ENCODE measurements at regions not wholly inside any gene's neighbourhood (a gene's known extent, or its start where the extent isn't known, plus 50 kb on each side); places are given as distances from the start of the nearest gene placed in this dataset.
"Not testable (repeated sequence)": the region's sequence is repeated elsewhere in the genome, so short reads cannot be mapped to it uniquely, and the experiment has no call there.

DNA sequence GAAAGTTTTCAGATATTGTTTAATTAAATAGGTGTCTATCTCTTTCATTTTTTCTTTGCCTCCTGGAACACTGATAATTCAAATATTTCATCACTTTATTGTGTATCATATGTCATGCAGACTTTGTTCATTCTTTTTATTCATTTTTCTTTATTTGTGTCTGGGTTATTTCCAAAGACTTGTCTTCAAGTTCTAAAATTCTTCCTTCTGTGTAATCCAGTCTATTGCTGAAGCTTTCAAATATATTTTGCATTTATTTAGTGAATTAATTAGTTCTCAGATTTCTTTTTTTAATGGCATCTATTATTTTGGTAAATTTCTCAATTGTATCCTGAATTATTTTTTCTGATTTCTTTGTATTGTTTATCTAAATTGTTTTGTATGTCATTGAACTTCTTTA lies 70.1 kb downstream of the ZNF330 start:
- intact Hi-C loops (cut with micrococcal nuclease), result no loop called here

DNA sequence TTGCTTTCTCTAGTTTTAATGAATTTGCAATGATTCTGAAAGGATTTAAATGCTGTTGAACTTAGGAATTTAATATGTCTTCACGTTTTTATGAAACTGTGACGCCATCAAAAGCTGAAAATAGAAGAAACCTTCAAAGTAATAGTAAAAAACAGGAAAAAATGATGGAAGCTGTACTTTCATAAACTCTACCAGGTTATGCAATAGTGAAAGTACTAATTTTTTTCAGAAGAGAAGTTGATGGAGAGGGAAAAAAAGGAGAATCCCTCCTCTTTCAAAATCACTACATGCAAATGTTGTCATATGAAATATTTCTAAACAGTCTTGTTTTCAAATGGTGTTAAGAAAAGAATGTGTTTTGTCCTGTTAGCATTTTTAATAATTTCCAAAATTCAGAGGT lies 73.6 kb downstream of the ZNF330 start:
- intact Hi-C loops (cut with micrococcal nuclease), result no loop called here

DNA sequence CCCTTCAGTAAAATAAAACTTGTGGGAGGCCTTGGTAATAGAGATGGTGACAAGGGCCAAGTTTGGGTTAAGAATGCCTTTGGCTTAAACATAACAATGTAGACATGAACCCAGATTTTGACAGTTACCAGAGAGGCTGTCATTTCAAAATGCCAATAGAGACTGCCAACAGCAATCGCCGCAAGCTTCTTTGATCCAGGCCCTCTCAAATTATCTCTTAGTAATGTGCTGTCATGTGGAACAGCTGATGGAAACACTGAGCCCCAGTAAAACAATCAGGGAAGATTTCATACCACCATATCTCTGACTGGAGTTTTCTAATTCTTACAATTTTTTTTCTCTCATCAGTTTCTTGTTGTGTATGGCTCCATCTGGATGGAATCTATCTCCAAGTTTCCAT lies 80.5 kb downstream of the ZNF330 start:
- intact Hi-C loops (cut with micrococcal nuclease), result loop anchor here (10.0 kb wide), 1 partner anchor 824 kb away; no protein-coding TSS in a partner anchor

DNA sequence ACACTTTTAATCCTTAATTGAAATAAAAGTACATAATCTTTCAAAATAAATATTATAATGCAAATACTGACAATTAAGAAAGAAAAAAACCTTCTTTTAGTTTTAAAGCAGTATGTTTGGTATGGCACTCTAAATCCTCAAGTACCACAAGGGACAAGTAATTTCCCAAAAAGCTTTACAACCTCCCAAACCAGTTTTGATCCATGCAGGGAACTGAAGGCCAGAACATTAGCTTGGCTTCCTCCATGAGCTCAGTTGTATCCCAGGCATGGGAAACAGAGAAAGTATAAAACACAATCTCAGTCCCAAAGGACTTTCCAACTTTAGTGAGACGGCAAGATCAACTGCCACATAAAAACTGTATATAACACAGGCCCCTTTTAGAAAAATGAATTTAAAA lies 82.2 kb downstream of the ZNF330 start:
- intact Hi-C loops (cut with micrococcal nuclease), result loop anchor here (10.0 kb wide), 1 partner anchor 822 kb away; no protein-coding TSS in a partner anchor

DNA sequence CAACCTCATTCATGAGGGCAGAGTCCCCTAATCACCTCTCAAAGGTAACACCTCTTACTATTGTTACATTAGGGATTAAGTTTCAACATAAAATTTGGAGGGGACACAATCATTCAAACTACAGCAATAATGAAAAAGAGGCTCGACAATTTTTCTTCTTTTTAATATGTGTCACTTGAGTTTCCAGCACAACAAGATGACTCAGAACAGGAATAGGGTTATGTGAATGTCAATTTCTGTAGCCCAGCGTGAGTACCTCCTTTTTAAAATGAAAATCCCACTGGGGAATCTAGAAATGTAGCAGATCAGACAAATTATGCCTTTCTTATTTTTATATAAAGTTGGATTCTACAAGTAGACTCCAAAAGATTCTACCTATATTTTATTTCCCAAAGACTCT lies 83.7 kb downstream of the ZNF330 start:
- intact Hi-C loops (cut with micrococcal nuclease), result loop anchor here (10.0 kb wide), 1 partner anchor 820 kb away; no protein-coding TSS in a partner anchor

DNA sequence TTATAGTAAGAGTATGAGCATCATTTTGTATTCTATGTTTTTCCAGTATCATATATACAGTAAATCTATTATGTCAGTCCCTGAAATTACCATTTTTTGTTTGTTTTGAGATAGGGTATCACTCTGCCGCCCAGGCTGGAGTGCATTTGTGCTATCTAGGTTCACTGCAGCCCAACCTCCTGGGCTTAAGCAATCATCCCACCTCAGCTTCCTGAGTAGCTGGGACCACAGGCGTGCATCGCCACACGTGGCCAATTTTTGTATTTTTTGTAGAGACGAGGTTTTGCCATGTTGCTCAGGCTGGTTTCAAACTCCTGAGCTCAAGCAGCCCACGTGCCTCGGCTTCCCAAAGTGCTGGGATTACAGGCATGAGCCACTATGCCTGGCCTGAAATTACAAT lies 85.6 kb downstream of the ZNF330 start:
- intact Hi-C loops (cut with micrococcal nuclease), result loop anchor here (2.0 to 10.0 kb wide), 2 partner anchors 404 to 818 kb away; no protein-coding TSS in a partner anchor

DNA sequence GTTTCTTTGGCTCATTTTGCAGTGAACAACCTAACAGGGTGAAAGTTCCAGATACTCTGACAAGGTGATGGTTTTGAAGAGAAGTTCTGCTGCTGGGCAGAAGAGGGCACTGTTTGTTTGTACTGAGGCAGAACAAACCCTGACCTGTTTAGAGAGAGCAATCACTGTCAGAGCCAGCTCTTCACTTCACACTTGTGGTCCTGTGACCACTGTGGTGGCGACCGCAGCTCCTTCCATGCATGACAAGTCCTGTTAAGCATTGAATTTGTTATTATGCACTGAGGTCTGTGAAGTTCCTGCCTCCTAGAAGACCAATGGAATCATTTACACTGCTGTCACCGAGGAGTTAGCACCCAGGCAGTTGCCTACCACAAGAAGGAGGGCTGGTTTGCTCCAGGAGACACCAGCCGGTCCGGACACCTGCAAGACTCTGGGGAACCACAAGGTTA lies 86.6 kb downstream of the ZNF330 start:
- intact Hi-C loops (cut with micrococcal nuclease), result loop anchor here (2.0 to 10.0 kb wide), 2 partner anchors 404 to 818 kb away; no protein-coding TSS in a partner anchor

DNA sequence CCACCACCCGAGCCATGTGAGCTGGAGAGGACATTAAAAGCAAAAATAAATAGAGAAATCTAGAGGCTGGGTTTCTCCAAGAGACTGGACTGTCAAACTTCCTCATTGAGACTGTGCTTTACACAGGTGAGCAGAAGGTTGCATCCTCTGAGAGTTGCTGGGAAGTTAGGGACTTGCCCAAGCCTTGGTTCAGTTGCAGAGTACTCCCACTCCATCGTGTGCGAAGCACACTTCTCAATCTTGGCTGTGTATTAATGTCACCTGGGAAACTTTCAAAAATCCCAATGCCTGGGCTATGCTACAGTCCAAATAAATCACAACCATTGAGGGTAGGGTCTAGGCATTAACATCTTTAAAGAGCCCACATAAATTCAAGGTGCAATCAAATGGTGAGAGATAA lies 89.2 kb downstream of the ZNF330 start:
- intact Hi-C loops (cut with micrococcal nuclease), result loop anchor here (10.0 kb wide), 1 partner anchor 815 kb away; no protein-coding TSS in a partner anchor

DNA sequence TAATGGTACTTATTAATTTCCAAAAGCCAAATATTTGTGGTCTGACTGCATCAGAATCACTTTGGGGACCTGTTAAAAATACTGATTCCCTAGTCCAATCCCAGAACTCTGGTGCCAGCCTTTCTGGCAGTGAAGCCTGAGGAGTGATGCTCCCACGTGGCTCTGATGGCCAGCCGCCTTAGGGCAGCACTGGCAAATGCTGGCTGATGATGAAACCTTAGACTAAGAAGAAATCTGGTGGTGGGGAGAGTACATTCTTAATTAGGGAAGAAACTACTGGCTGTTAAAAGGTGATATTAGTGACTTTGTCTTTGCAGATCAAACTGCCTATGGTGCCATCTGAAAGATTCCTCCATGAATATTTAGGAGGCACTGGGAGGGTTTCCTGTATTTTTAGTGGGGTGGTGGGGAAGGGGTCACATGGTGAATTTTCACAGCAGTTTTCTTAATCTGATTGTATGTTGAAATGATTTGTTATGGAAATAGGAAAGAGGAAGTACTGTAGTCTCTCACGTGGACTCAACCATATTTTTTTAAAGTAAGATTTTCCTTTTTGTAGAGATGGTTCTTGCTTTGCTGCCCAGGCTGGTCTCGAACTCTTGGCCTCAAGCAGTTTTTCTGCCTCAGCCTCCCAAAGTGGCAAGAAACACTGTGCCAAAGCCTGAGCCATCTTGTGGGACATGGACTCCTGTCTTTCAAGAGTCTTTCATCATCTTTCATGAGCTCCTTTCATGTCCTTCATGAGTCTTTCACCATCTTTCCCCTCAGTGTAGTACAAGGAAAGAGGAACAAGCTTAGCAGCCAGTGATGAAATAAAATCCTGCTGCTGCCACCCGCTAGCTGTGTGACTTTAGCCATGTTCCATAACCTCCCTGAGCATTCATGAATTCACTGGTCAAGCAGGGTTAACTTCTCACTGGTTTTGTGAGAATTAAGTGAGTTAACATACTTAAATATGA lies 90.8 kb downstream of the ZNF330 start:
- intact Hi-C loops (cut with micrococcal nuclease), result no loop called here

DNA sequence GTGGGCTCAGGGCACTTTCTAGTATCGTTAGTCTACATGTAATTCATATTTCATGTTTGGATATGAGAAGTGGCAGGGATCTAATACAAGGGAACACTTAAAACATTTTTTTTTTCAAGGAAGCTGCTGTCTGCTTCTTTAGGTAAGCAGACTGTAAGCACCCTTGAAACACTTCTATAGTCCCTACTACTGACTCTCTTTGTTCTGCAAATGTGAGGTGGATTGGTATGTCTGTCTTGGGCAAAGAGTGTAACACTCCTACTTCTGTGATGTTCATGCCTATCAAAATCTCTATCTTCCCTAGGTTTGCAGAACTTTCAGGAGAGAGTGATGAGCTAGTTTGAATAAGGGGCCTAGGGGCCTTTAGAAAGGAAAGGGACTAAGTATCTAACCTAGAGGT lies 93.9 kb downstream of the ZNF330 start:
- intact Hi-C loops (cut with micrococcal nuclease), result no loop called here

DNA sequence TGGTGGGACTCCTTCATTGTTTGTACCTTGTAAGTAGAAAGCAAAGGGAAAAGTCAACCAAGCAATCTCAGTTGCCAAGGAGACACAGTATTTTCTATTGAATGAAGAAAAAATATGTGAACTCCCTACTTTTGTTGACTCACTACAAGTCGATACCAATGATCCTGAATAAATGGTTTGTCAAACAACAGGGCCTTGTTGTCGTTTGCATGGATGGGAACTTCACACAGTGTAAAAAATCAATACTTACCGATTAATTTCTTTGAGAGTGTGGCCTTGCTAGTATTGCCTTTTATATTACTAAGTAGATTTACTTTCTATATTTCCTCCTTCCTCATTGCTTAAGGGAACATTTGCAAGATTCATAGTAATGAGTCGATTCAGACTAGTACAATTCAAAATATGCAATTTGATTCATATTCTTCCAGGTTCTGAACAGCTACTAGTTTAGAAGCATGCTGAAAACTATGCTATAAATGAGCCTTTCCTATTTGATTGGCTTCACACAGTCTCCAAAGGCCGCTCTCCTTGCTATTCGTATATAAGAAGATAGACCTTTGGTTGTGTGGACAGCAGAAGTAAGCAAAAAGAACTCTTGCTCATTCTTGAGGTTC lies 108.0 kb downstream of the ZNF330 start:
- intact Hi-C loops (cut with micrococcal nuclease), result no loop called here

DNA sequence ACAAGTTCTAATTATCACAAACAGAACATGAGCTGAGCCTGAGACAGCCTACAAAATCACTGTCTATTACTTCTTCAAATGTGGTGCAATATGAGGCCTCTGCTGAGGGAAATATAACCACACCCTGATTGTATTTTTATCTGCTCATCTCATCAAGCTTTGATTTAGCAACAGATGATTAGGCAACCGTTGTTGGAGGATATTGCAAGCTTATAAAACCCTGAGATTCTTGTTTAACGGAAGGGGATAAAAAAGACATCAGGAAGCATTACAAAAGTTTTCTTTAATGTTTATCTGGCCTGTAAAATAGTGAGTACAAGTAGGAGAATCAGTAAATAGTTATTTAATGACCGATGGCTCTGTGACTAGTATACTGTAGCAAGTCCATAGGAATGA lies 108.5 kb downstream of the ZNF330 start:
- intact Hi-C loops (cut with micrococcal nuclease), result no loop called here

DNA sequence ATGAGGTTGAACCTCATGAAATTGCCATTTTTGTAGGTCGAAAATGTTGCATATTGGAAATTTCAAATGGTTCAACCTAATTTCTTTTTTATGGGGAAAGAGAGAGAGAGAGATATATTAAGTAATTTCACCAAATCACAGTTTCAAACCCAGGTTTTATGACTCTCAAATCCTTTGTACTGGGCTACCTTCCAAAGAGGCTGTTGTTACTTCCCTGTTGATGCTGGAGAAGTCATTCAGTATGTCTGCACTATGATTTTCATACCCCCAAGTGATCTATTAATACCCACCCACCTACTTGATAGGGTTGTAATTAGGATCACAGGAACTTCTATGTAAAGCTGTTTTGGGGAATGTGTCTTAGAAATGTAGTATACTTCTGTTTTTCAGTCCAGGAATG lies 109.9 kb downstream of the ZNF330 start:
- intact Hi-C loops (cut with micrococcal nuclease), result no loop called here

DNA sequence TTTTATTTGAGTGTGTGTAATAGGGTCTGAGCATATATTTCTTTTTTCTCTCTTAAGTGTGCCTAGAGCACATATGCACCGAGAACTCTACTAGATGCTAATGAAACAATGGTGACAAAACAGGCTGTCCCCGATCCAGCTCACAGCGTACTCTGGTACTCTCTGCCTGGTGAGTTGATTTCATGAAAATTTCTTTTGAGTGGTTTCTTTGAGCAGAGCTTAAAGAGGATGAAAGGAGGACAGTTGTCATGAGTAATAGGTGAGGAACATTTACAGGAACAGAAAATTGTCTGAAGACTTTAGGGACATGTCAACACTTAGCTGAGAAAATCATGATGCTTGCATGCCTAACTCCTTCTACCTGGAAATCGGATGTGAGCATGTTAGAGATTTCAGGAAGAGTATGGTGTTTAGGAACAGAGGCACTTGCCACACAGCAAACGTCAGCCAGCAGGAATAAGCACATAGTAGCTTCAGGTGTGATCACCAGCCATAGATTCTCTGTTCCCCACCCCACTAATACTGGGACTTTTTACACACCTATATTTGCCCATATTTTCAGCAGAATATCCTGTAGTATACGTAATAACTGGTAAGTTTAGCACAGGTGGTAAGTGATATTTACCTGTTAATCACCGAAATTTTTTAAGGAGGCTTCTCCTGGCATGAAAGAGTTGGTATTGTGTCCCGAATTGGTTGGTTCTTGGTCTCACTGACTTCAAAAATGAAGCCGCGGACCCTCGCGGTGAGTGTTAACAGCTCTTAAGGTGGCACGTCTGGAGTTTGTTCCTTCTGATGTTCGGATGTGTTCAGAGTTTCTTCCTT lies 111.1 kb downstream of the ZNF330 start:
- intact Hi-C loops (cut with micrococcal nuclease), result no loop called here

DNA sequence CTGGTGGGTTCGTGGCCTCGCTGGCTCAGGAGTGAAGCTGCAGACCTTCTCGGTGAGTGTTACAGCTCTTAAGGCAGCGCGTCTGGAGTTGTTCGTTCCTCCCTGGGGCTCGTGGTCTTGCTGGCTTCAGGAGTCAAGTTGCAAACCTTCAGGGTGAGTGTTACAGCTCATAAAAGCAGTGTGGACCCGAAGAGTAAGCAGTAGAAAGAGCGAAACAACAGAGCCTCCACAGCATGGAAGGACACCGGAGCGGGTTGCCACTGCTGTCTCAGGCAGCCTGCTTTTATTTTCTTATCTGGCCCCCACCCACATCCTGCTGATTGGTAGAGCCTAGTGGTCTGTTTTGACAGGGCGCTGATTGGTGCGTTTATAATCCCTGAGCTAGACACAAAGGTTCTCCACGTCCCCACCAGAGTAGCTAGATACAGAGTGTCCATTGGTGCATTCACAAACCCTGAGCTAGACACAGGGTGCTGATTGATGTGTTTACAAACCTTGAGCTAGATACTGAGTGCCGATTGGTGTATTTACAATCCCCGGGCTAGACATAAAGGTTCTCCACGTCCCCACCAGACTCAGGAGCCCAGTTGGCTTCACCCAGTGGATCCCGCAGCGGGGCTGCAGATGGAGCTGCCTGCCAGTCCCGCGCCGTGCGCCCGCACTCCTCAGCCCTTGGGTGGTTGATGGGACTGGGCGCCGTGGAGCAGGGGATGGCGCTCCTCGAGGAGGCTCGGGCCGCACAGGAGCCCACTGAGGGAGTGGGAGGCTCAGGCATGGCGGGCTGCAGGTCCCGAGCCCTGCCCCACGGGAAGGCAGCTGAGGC lies 111.9 kb downstream of the ZNF330 start:
- intact Hi-C loops (cut with micrococcal nuclease), result not testable (repeated sequence)

DNA sequence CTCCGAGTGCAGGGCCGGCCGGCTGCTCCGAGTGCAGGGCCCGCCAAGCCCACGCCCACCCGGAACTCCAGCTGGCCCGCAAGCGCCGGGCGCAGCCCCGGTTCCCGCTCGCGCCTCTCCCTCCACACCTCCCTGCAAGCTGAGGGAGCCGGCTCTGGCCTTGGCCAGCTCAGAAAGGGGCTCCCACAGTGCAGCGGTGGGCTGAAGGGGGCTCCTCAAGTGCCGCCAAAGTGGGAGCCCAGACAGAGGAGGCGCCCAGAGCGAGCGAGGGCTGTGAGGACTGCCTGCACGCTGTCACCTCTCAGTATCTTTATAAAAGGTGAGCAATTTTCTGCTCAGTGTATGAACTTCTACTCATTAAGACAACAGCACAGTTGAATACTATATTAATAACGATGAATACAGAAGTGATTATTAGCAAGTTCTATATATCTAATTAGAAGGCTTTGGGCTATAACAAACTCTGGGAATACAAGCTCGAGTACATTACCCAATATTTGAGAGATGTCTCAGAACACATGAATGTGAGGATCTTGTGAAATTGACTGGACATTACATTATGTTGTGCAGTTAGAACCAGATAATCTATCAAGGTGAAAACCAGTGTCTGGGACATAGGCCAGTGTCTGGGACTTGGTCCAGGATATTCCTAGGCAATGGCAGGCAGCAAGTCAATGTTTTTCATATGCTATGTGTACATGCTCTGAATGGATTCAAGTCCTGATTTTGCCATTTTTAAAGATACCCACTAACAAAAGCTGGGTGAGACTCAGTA lies 112.9 kb downstream of the ZNF330 start:
- intact Hi-C loops (cut with micrococcal nuclease), result not testable (repeated sequence)

DNA sequence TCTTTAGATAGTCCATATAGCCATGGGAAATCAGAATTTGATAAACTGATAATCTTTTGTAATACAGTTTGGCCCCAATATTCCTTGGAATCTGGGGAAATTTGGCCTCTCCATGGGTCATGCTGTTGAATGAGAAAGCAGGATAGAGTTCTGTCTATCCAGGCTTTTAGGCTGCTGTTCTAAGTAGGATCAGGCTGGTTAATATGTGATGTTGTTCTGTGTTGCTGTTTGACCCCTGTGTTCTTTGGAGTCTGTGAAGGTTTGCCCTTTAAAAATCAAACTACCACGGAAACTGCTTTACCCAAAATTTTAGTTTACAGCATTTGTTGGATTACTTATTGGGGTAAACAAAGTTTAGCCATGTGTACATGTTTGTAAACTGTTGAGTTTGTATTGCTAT lies 114.5 kb downstream of the ZNF330 start:
- intact Hi-C loops (cut with micrococcal nuclease), result no loop called here

DNA sequence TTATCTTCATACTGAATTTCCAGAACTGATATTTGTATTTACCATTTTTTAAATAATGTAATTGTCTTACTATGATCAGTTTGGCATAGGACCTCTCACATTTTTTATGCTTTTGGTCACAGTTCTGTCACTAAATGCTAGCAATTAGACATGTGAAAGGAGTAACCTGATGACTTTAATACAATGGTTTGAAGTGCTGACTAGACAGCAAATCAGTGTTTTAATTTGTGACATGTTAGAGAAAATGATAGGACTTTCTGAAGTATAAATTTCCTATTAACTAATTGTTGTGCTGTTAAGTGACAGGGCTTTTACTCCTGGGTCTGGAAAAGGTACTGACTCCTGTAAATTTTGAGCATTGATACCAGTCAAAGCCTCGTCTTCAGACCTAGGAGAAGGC lies 117.5 kb downstream of the ZNF330 start:
- intact Hi-C loops (cut with micrococcal nuclease), result no loop called here

DNA sequence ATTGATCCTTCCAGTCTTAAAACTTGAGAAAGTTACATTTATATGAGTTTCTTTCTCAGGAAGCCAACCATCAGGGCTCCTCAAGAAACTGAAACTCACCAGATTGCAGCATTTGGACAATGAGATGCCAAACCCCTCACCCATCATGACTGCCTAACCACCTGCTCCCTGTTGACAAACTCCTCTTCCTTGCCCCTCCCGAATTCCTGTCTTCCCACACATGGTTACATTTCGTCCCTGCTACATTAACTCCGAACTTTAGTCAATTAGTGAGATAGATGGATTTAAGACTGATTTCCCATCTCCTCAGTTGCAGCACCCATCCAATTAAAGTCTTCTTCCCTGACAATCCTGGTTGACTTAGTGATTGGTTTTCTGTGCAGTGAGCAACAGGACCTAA lies 118.7 kb downstream of the ZNF330 start:
- intact Hi-C loops (cut with micrococcal nuclease), result no loop called here

DNA sequence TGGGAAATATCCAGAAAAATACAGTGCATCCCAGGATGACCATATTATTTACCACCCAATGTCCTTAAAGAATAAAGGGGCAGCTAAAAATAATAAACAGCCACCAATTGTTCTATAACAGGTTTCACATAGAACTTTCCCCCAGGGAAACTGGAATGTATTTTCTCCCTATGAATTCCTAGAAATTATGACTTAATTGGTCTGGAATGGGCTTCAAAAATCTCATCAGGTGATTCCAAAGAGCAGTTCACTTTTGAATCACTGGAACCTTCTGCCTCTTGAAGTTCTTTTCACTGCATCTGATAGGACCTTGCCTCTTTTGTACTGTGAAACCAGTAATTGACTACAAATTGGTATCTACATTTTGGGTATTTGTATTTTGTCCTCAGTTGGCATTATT lies 119.3 kb downstream of the ZNF330 start:
- intact Hi-C loops (cut with micrococcal nuclease), result no loop called here
